Right atrium auricular region (tissue), 2 donors: ENCODE measurements at regions not wholly inside any gene's neighbourhood (a gene's known extent, or its start where the extent isn't known, plus 50 kb on each side); places are given as distances from the start of the nearest gene placed in this dataset.

Source experiments
- DNase-seq: peaks from one replicate; pipeline ENCODE4 v3.0.0-alpha.2; 2019; ENCODE audit warnings: low spot score
- H3K27ac ChIP-seq, 2 donors: fragments of 200-600 bp; sonication (generic); 1 replicate in 1 of 2; 2 replicates in 1 of 2; pipeline ENCODE4 v1.5.1; 2016 to 2019
- H3K27me3 ChIP-seq, 2 donors: fragments of 200-600 bp; sonication (generic); one replicate each; pipeline versions ENCODE4 v1.5.1 to v1.6.0; 2017 to 2019
- H3K36me3 ChIP-seq: fragments of 200-600 bp; sonication (generic); one replicate; pipeline ENCODE4 v1.5.1; 2016
- H3K4me1 ChIP-seq, 2 donors: fragments of 200-600 bp; sonication (generic); one replicate each; pipeline versions ENCODE4 v1.5.1 to v1.6.0; 2017 to 2019
- H3K4me3 ChIP-seq, 2 donors: fragments of 200-600 bp; sonication (generic); 1 replicate in 1 of 2; 2 replicates in 1 of 2; pipeline ENCODE4 v1.5.1; 2017 to 2019; ENCODE audit warnings: mild to moderate bottlenecking in 1 of 2, moderate library complexity in 1 of 2
- H3K9me3 ChIP-seq, 2 donors: fragments of 200-600 bp; sonication (generic); one replicate each; pipeline ENCODE4 v1.5.1; 2019
- CTCF ChIP-seq, 2 donors: fragments of 200-600 bp; sonication (generic); IDR thresholded peaks; one replicate each; pipeline ENCODE4 v1.5.1; 2019; ENCODE audit warnings: antibody characterized with exemption in 2 of 2

GRCh38 chr7:156050636-156051569 lies 238.6 kb upstream of the SHH start:
- no peaks in the 10 kb centered on the region for H3K36me3 ChIP-seq
- no peaks in the 10 kb centered on the region for H3K27me3 ChIP-seq
- H3K4me1 ChIP-seq, result no peaks in the 10 kb centered on the region
- H3K27ac ChIP-seq, result no peak overlapping the region
- no peak for TF ChIP-seq CTCF (IDR thresholded peaks at IDR 0.05)
- DNase-seq, result no peak
- H3K9me3 ChIP-seq, result peaks cover 0 to 9% of the 10 kb centered on the region in 2 donors
- no peak overlapping the region for H3K4me3 ChIP-seq

DNA sequence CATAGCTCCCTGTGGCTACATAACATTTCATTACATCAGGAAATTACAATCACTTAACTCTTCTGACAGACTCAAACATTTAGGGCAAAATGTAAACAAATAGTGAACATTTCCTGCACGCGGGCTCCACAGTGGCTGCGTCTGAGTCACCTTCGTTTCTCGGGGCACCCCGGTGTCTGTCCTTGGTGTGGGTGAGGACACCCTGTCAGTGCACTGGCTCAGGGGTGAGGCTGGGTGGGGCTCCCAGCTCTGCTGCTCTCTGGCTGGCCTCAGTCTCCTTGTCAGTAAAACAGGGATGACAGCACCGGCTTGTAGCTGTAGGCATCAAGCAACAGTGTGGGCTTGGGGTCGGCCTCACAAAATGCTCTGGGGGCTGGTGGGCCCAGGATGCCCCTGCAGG lies 237.1 kb upstream of the SHH start:
- Histone ChIP-seq H3K27me3 (no peaks in the 10 kb centered on the region), H3K4me1 (no peaks in the 10 kb centered on the region), H3K27ac (no peak overlapping the region), H3K36me3 (no peaks in the 10 kb centered on the region), H3K9me3 (peaks cover 0 to 9% of the 10 kb centered on the region in 2 donors), H3K4me3 (no peak overlapping the region)
- TF ChIP-seq CTCF (IDR thresholded peaks at IDR 0.05), result no peak
- DNase-seq, result no peak

- TF ChIP-seq CTCF (IDR thresholded peaks at IDR 0.05), result no peak
- no peak for DNase-seq
- H3K27me3 ChIP-seq, result no peaks in the 10 kb centered on the region
- H3K4me1 ChIP-seq, result no peaks in the 10 kb centered on the region
- H3K27ac ChIP-seq, result no peak overlapping the region
- H3K4me3 ChIP-seq, result no peak overlapping the region
- H3K36me3 ChIP-seq, result no peaks in the 10 kb centered on the region
- H3K9me3 ChIP-seq, result peaks cover 0 to 9% of the 10 kb centered on the region in 2 donors
Observed at GRCh38 chr7:156046031-156046560, 233.8 kb upstream of the SHH start.

DNA sequence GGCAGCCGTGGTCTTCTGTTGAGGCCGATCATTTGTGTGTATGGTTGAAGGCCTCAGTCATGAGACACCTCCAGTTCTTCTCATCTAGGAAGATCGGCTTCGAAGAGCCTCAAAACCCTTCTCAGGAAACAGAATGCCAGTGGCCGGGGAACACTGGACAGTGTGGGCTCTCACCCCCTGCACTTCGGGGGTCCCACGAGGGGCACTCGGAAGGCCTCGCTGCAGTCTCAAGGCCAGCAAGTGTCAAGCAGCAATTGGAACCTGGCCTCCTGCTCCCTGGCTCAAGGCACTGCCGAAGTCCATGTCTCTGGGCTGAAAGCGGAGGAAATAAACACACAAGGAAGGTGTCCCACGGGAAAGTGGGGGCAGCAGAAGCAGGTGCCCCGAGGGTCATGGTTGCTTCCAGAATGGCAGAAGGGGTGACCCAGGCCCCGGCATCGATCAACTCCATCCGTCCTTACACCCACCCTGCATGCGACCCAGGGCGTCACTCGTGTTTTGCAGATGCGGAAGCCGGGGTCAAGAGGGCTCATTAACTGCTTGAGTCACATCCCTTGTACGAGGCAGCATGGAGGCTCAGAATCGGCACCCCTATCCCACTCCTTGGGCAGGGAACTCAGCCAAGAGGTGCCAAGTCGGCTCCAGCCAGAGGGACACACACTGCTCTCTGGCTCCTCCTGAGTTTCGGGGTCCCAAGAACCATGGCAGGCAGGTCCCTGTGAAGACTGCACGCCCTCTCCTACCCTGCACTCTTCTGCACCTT lies 231.3 kb upstream of the SHH start:
- no peaks in the 10 kb centered on the region for H3K4me1 ChIP-seq
- no peak overlapping the region for H3K4me3 ChIP-seq
- no peaks in the 10 kb centered on the region for H3K27me3 ChIP-seq
- peaks cover 0 to 9% of the 10 kb centered on the region in 2 donors for H3K9me3 ChIP-seq
- no peaks in the 10 kb centered on the region for H3K36me3 ChIP-seq
- TF ChIP-seq CTCF (IDR thresholded peaks at IDR 0.05), result no peak
- no peak overlapping the region for H3K27ac ChIP-seq
- no peak for DNase-seq

- no peak for TF ChIP-seq CTCF (IDR thresholded peaks at IDR 0.05)
- H3K27me3 ChIP-seq, result no peaks in the 10 kb centered on the region
- no peak overlapping the region for H3K27ac ChIP-seq
- H3K4me3 ChIP-seq, result no peak overlapping the region
- H3K4me1 ChIP-seq, result no peaks in the 10 kb centered on the region
- no peaks in the 10 kb centered on the region for H3K36me3 ChIP-seq
- no peaks in the 10 kb centered on the region for H3K9me3 ChIP-seq
- DNase-seq, result no peak
Observed at GRCh38 chr7:156041398-156041797, 229.1 kb upstream of the SHH start.
